Heart left ventricle (tissue), 13 donors: ENCODE measurements at regions not wholly inside any gene's neighbourhood (a gene's known extent, or its start where the extent isn't known, plus 50 kb on each side); places are given as distances from the start of the nearest gene placed in this dataset.
"Not testable (repeated sequence)": the region's sequence is repeated elsewhere in the genome, so short reads cannot be mapped to it uniquely, and the experiment has no call there.

Source experiments
- CTCF ChIP-seq, 12 donors: fragments of 200-600 bp; sonication (generic) in 4 of 12; IDR thresholded peaks; one replicate each; pipeline versions ENCODE4 v1.5.0 to v1.8.0; 2018 to 2022; ENCODE audit warnings: antibody characterized with exemption in 12 of 12, mild to moderate bottlenecking in 5 of 12
- POLR2A ChIP-seq, 2 donors: fragments of 450-650 bp; IDR thresholded peaks; one replicate each; pipeline ENCODE4 v1.6.1; 2017; ENCODE audit warnings: antibody characterized with exemption in 2 of 2, mild to moderate bottlenecking in 2 of 2, moderate library complexity in 2 of 2
- donor health status: ischemic (EF 13 %, LVEDD 7.1; RV severe dilation, severe dysfunction).
- donor health status: DM: no; HTN: yes; CAD: no.
- donor health status: DM: no; HTN: no; CAD: no.
- donor health status: ischemic (EF 25% LVEDD 6.9; RV normal size, moderate dysfunction).
- donor health status: ischemic (EF 25% LVEDD 5.7; RV mildly dilated, moderate dysfunction).
- donor health status: ischemic (EF 35%, LVEDD 5.7; RV mildly dilated, moderate dysfunction).
- donor health status: nonischemic (EF 11% LVEDD 7.7; RV severe dilation, severe dysfunction).
- donor health status: DM: yes; HTN: yes; CAD: no.
- donor health status: PGD.
- donor health status: ischemic (EF 29% LVEDD 5.4; RV normal size, mild dysfunction).
- donor health status: nonischemic (EF 23%, LVEDD 6.1; RV moderate dilation, normal function).

GRCh38 chr21:27872411-27872810 lies 905.5 kb upstream of the ADAMTS5 start:
- not testable (repeated sequence) for TF ChIP-seq CTCF, POLR2A (IDR thresholded peaks at IDR 0.05)
